ENCODE measurements at regions not wholly inside any gene's neighbourhood (a gene's known extent, or its start where the extent isn't known, plus 50 kb on each side); places are given as distances from the start of the nearest gene placed in this dataset.

DNA sequence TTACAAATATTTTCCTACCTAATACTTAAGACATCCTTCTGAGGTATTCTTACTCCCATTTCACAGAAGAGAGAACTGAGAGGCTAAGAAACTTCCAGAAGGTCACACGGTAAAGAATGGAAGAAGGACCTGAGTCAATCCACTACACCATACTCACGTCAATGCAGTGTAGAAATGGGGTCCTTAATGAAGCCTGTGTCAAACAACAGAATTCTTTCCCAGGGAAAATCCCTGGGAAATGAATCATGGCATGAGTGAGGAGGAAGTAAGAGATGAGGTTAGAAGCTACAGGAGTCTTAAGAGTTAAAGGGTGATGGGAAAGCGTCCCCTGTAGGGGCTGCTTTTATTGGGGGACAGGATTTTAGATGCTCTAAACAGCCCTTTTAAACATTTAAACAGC, 147.9 kb downstream of the C11orf91 start:
- TF ChIP-seq, protein P1, sequence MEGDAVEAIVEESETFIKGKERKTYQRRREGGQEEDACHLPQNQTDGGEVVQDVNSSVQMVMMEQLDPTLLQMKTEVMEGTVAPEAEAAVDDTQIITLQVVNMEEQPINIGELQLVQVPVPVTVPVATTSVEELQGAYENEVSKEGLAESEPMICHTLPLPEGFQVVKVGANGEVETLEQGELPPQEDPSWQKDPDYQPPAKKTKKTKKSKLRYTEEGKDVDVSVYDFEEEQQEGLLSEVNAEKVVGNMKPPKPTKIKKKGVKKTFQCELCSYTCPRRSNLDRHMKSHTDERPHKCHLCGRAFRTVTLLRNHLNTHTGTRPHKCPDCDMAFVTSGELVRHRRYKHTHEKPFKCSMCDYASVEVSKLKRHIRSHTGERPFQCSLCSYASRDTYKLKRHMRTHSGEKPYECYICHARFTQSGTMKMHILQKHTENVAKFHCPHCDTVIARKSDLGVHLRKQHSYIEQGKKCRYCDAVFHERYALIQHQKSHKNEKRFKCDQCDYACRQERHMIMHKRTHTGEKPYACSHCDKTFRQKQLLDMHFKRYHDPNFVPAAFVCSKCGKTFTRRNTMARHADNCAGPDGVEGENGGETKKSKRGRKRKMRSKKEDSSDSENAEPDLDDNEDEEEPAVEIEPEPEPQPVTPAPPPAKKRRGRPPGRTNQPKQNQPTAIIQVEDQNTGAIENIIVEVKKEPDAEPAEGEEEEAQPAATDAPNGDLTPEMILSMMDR (IDR thresholded peaks at IDR 0.05) = no peak
- TF ChIP-seq POLR2A (IDR thresholded peaks at IDR 0.05) = no peak

Measured in heart left ventricle (tissue), 13 donors.